T follicular helper cell (primary cell): ENCODE measurements at regions not wholly inside any gene's neighbourhood (a gene's known extent, or its start where the extent isn't known, plus 50 kb on each side); places are given as distances from the start of the nearest gene placed in this dataset.

ENCODE experiments used
- DNase-seq: peaks from one replicate; pipeline ENCODE4 v3.0.0-alpha.2; 2020; ENCODE audit warnings: low read depth

GRCh38 chr11:95307286-95307685, 76.3 kb upstream of the SESN3 start:
- no peak for DNase-seq

- no peak for DNase-seq
These were observed 75.8 kb upstream of the SESN3 start for GRCh38 chr11:95306801-95307200.

DNA sequence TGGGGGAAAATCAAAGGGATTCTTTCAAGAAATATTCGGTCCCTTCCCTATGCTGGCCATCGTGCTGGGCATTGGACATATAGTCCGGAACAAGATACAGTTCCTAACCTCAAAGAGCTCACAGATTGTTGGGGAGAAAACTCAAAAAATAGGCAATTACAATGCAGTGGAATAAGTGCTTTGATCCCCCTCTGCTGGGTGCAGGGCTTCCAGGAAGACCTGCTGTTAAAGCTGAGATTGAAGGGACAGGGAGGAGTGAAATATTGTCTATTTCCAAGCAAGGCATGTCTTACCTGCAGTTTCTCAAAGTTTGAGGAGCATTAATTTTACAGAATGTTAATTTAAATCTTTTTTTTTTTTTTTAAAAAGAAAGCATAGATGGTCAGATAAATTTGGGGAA, 75.1 kb upstream of the SESN3 start:
- no peak for DNase-seq

GRCh38 chr11:95305705-95306104, 74.7 kb upstream of the SESN3 start:
- DNase-seq: no peak

- DNase-seq: no peak
These were observed 73.8 kb upstream of the SESN3 start for GRCh38 chr11:95304777-95305176.

- no peak for DNase-seq
These were observed 71.2 kb upstream of the SESN3 start for GRCh38 chr11:95302211-95302610.

DNA sequence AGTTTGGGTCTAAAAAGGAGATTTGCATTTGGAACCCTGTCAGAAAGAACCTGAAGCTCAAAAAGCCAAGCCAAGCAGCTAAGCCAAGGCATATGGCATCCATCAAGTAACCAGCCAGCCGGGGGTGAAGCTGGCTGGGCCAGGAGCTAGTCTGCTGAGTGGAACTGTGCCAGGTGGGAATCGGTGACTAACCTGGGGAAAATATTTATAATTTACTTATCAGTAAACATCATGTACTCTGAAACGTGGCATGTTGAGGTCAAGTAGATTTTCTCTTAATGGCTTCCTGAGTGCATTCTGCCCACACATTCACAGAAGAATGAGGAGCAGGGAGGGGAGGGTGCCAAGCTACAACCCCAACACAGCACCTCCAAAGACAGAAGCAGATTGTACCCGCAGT, 70.5 kb upstream of the SESN3 start:
- DNase-seq: no peak

DNA sequence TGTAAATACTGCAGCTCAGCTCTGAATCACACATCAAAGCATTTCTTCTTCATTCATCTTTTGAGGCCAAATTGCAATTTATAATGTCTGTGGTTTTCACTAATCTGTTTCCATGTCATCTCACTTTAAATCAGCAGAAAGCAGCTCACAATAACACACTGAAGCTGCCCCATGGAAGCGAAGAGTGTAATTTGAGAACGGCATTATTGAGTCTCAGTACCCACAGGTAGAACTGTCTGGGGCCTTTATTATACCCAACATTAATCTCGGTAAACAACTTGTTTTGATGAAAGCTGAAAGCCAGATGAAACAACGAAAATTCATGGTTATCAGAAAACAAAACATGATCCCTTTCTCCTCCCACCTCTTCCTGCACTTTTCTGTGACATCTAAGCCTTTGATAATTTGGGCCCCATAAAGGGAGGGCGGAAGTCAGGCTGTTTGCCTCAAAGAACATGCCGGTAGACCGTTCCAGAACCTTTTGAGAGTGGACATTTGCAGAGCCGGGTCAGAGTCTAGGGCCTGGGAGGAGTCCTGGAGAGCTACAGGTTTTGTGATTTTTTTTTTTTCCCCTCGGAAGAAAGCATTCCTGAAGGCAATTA, 68.2 kb upstream of the SESN3 start:
- DNase-seq: no peak

- DNase-seq: no peak
These were observed 66.9 kb upstream of the SESN3 start for GRCh38 chr11:95297680-95298452.

- DNase-seq: no peak
These were observed 65.6 kb upstream of the SESN3 start for GRCh38 chr11:95296621-95297025.

GRCh38 chr11:95296165-95296564, 65.2 kb upstream of the SESN3 start:
- DNase-seq: no peak

DNA sequence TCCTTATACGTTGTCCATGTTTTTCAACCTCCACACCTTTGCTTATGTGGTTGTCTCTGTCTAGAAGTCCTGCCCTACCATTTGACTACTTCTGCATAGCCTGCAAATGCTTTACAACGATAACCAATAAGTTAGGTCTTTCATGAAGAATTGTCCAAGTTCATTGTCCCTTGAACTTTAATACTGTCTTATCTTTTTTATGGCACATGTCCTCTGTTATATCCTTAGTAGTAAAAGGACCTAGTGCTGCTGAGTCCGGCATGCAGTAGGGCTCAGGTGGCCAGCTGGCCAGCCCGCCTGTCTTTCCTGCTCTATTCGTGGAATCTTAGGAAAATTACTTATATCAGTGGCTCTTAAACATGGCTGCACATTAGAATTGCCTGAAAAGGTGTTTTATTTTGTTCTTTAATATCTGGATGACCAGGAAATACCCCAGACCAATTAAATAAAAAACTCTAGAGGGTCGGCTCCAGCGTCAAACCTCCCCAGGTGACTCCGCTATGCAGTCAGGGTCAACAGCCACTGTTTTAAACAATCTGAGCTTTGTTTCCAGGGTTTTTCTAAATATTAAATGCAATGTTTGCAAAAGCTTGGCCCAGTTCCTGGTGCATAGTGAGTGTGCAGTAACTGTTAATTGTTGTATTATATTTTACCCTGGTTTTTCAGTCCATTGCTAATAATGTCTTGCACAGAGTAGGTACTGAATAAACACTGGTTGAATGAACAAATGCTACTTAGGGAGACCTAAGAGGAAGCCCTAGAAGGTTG, 64.6 kb upstream of the SESN3 start:
- no peak for DNase-seq

- DNase-seq: no peak
These were observed 63.7 kb upstream of the SESN3 start for GRCh38 chr11:95294701-95295100.

DNA sequence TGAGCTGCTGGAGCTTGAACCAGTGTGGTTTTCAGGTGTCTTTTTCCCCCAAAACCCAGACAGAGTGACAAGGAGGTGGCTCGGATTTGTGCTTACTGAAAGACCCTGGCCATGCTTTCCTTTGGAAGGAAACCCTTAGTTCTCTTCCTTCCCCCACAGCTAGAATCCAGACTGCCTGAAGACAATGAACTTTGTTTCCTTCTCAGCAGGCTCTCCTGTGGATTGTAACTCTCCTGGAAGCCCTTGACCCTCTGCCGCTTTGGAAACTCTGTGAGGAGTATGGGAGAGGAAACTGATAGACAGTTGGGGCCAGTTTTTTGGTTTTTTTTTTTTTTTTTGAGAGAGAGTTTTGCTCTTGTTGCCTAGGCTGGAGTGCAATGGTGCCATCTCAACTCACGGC, 62.1 kb upstream of the SESN3 start:
- DNase-seq: no peak

- no peak for DNase-seq
These were observed 60.9 kb upstream of the SESN3 start for GRCh38 chr11:95291946-95292345.

- DNase-seq: no peak
These were observed 58.5 kb upstream of the SESN3 start for GRCh38 chr11:95289378-95290101.

- no peak for DNase-seq
These were observed 53.4 kb upstream of the SESN3 start for GRCh38 chr11:95284057-95285052.

DNA sequence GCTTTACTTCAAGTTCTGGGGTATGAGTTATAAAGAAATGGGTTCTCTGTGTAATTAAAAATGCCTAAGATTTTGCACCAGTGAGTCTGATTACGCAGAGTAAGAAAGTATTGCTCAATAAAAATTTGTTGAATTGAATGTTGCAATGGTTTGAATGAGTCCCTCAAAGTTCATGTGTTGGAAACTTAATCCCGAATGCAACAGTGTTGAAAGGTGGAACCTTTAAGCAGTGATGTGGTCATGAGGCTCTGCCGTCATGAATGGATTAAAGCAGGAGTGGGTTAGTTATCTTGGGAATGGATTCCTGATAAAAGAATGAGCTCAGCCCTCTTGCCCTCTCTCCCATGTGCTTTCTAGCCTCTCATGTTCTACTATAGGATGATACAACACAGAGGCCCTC, 52.6 kb upstream of the SESN3 start:
- no peak for DNase-seq

- DNase-seq: no peak
These were observed 52.1 kb upstream of the SESN3 start for GRCh38 chr11:95283146-95283545.

DNA sequence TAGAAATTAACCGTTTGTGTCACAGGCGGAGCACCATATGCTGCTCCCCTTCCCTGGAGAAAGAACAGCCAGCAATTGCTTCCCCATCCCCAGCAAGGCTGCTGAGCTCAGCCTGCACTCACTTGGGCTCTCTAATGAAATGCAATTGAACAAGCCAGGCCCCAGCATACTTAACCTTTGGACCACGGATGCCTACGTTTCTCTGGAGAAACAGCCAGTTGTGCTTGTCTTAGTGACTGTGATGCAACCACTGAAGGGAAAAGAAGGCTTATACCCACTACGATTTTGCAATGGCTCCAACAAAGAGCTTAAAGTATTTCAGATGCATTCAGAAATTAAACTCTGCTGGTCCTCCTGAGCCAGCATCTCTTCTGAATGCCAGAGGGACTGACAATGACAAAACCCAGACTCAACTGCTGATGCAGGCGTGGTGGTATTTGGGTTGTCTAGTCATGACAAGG, 51.3 kb upstream of the SESN3 start:
- no peak for DNase-seq
